Endothelial cell of umbilical vein (primary cell): ENCODE measurements at regions not wholly inside any gene's neighbourhood (a gene's known extent, or its start where the extent isn't known, plus 50 kb on each side); places are given as distances from the start of the nearest gene placed in this dataset.
A peak's percentile ranks its signal among the peaks of the same experiment; 100 is the strongest.

ENCODE experiments used
- BruUV-seq: library from RNA; stranded (reverse); fragments of 400-500 nt; replicated peaks from 2 replicates; lab custom pipeline; 2021; lab: Mats Ljungman, UMichigan
- CTCF ChIA-PET: fragments of 300-600, 350-600 bp; sonication (Branson Sonifier 250); formaldehyde crosslinking; loops from one replicate; lab custom pipeline; 2021; ENCODE audit warnings: antibody characterized with exemption, inconsistent platforms; lab: Charles Lee
- POLR2A ChIA-PET: fragments of 300-600, 350-600 bp; sonication (Branson Sonifier 250); formaldehyde crosslinking; loops from one replicate; lab custom pipeline; 2021; ENCODE audit warnings: antibody characterized with exemption, inconsistent platforms; lab: Charles Lee
- DNase-seq: peaks from one replicate; pipeline ENCODE4 v3.0.0-alpha.2; 2011; ENCODE audit warnings: low read depth, low spot score
- FAIRE-seq: peaks from 2 replicates; lab custom pipeline; 2011; peaks lifted over from hg19 to GRCh38; lab: Jason Lieb, UNC
- H2AFZ ChIP-seq: 2 replicates; pipeline ENCODE4 v1.6.0; 2012; ENCODE audit warnings: low read depth, low read length, control low read depth, inconsistent platforms
- H3K27ac ChIP-seq: 2 replicates; pipeline ENCODE4 v1.5.1; 2011; ENCODE audit warnings: low read depth, mild to moderate bottlenecking, control low read depth, low read length, moderate library complexity; ENCODE audit not compliant: insufficient read depth
- H3K27me3 ChIP-seq, 2 experiments: 2 replicates each; pipeline versions ENCODE4 v1.6.0 to v1.6.1; 2011; ENCODE audit warnings: low read length in 2 of 2, mixed read lengths in 1 of 2; ENCODE audit not compliant: control insufficient read depth in 2 of 2, insufficient read depth in 2 of 2
- H3K36me3 ChIP-seq, 2 experiments: 2 replicates in 1 of 2; 3 replicates in 1 of 2; pipeline ENCODE4 v1.5.1; 2011; ENCODE audit warnings: low read length in 2 of 2, mild to moderate bottlenecking in 1 of 2, moderate library complexity in 1 of 2; ENCODE audit not compliant: control insufficient read depth in 2 of 2, insufficient read depth in 2 of 2; ENCODE audit errors: extremely low read depth in 1 of 2
- H3K4me1 ChIP-seq: 3 replicates; pipeline ENCODE4 v1.5.1; 2011; ENCODE audit warnings: mild to moderate bottlenecking, low read length; ENCODE audit not compliant: control insufficient read depth, insufficient read depth; ENCODE audit errors: extremely low read depth
- H3K4me2 ChIP-seq: 2 replicates; pipeline ENCODE4 v1.6.1; 2011; ENCODE audit warnings: low read length, control low read depth, mixed read lengths; ENCODE audit not compliant: insufficient read depth
- H3K4me3 ChIP-seq, 3 experiments: fragments of 200-600 bp in 1 of 3; sonication (generic), shearing (Covaris generic) in 1 of 3; replicated peaks in 1 of 3; 2 replicates each; pipeline ENCODE4 v1.5.1; 2011 to 2016; ENCODE audit warnings: control low read depth in 3 of 3, low read length in 3 of 3, mild to moderate bottlenecking in 2 of 3, inconsistent platforms in 1 of 3, low read depth in 1 of 3, moderate library complexity in 1 of 3; ENCODE audit not compliant: insufficient read depth in 1 of 3
- H3K79me2 ChIP-seq: 2 replicates; pipeline ENCODE4 v1.6.0; 2012; ENCODE audit warnings: low read length, inconsistent platforms; ENCODE audit not compliant: control insufficient read depth, insufficient read depth
- H3K9ac ChIP-seq: replicated peaks from 2 replicates; pipeline ENCODE3; 2011; ENCODE audit warnings: low read length, control low read depth; ENCODE audit not compliant: insufficient read depth; ENCODE audit errors: extremely low read depth
- H3K9me1 ChIP-seq: replicated peaks from 3 replicates; pipeline ENCODE4 v1.6.0; 2011; ENCODE audit warnings: mild to moderate bottlenecking, low read length; ENCODE audit not compliant: control insufficient read depth, insufficient read depth; ENCODE audit errors: extremely low read depth
- H3K9me3 ChIP-seq: replicated peaks from 2 replicates; pipeline ENCODE4 v1.5.1; 2012; ENCODE audit warnings: low read length, inconsistent platforms; ENCODE audit not compliant: control insufficient read depth, insufficient read depth
- H4K20me1 ChIP-seq: replicated peaks from 2 replicates; pipeline ENCODE3; 2011; ENCODE audit warnings: mild to moderate bottlenecking, low read length; ENCODE audit not compliant: control insufficient read depth, insufficient read depth; ENCODE audit errors: extremely low read depth
- CTCF ChIP-seq, 2 donors: IDR thresholded peaks; 1 replicate in 1 of 2; 2 replicates in 1 of 2; pipeline ENCODE4 v1.5.1; 2011; ENCODE audit warnings: low read length in 2 of 2, mild to moderate bottlenecking in 2 of 2, moderate library complexity in 2 of 2, control low read depth in 1 of 2, inconsistent platforms in 1 of 2, low read depth in 1 of 2; ENCODE audit not compliant: insufficient read depth in 1 of 2; ENCODE audit errors: extremely low read depth in 1 of 2
- EZH2 ChIP-seq: IDR thresholded peaks from 2 replicates; pipeline ENCODE4 v1.6.1; 2012; ENCODE audit warnings: borderline replicate concordance, low read depth, mild to moderate bottlenecking, moderate library complexity, low read length, inconsistent platforms; ENCODE audit not compliant: severe bottlenecking
- FOS ChIP-seq: IDR thresholded peaks from 2 replicates; pipeline ENCODE4 v1.6.1; 2011; ENCODE audit warnings: mild to moderate bottlenecking, low read length, moderate library complexity, borderline replicate concordance; ENCODE audit not compliant: insufficient read depth
- GATA2 ChIP-seq: IDR thresholded peaks from 2 replicates; pipeline ENCODE4 v1.7.0; 2011; ENCODE audit warnings: low read depth, mild to moderate bottlenecking, moderate library complexity, mixed read lengths, low read length; ENCODE audit not compliant: insufficient read length, insufficient read depth
- JUN ChIP-seq: IDR thresholded peaks from 2 replicates; pipeline ENCODE4 v1.6.1; 2011; ENCODE audit warnings: borderline replicate concordance, low read depth; ENCODE audit not compliant: insufficient read length, insufficient read depth
- MAX ChIP-seq: IDR thresholded peaks from 2 replicates; pipeline ENCODE4 v1.6.1; 2011; ENCODE audit not compliant: insufficient read depth, insufficient read length
- MYC ChIP-seq: IDR thresholded peaks from one replicate; pipeline ENCODE4 v1.6.1; 2011; ENCODE audit warnings: mild to moderate bottlenecking, low read depth, low read length
- POLR2A ChIP-seq: IDR thresholded peaks from 2 replicates; pipeline ENCODE4 v1.6.1; 2012; ENCODE audit warnings: low read depth, mild to moderate bottlenecking, control low read depth, low read length
- POLR2AphosphoS5 ChIP-seq: IDR thresholded peaks from 2 replicates; pipeline ENCODE4 v1.6.1; 2012; ENCODE audit warnings: low read depth, mild to moderate bottlenecking, control low read depth, low read length, moderate library complexity; ENCODE audit not compliant: insufficient read depth
- dilution Hi-C: fragments of 300-500 bp; cut with MboI; formaldehyde crosslinking; loops from one replicate; pipeline ENCODE4 v1.15.0; 2019; ENCODE audit warnings: low sequenced_read_pairs; ENCODE audit not compliant: extremely low pct_ligation_motif_present
- intact Hi-C: fragments of 100-400 bp; cut with micrococcal nuclease; formaldehyde crosslinking; loops from one replicate; pipeline ENCODE4 v1.10.0; 2022

- TF ChIP-seq FOS, result no peak
- no peak for TF ChIP-seq CTCF (IDR thresholded peaks at IDR 0.05; ENCODE audit: extremely low read depth in 1 of 2, insufficient read depth in 1 of 2, low read depth in 1 of 2, low read length in 2 of 2)
- no peak for TF ChIP-seq MYC
- TF ChIP-seq POLR2AphosphoS5, result no peak
- no peak for TF ChIP-seq JUN
- no peak for TF ChIP-seq MAX
- no peak for TF ChIP-seq POLR2A
- TF ChIP-seq EZH2, result no peak
- no peak for TF ChIP-seq GATA2
- intact Hi-C loops, result no loop called here
- no peaks in the 10 kb centered on the region for H3K9me1 ChIP-seq
- H3K79me2 ChIP-seq, result no peaks in the 10 kb centered on the region
- ChIA-PET CTCF (interaction anchor here (1.0 to 2.4 kb wide), 9 partner anchors 13 to 715 kb away, joined by 3 to 14 read pairs (median 3); no protein-coding TSS in a partner anchor), POLR2A (no interaction called here)
- dilution Hi-C loops, result no loop called here
- no TSS peak for BruUV-seq
- no peak for DNase-seq
- no peak overlapping the region for H3K4me2 ChIP-seq
- no peak overlapping the region for H3K27ac ChIP-seq
- no peaks in the 10 kb centered on the region for H3K9me3 ChIP-seq
- no peaks in the 10 kb centered on the region for H3K36me3 ChIP-seq
- H4K20me1 ChIP-seq, result no peaks in the 10 kb centered on the region
- no peaks in the 10 kb centered on the region for H3K27me3 ChIP-seq
- FAIRE-seq, result no peak
- H3K9ac ChIP-seq, result no peak overlapping the region
- H3K4me3 ChIP-seq, result no peak overlapping the region
- H2AFZ ChIP-seq, result peak overlapping the region; percentile 4
- no peaks in the 10 kb centered on the region for H3K4me1 ChIP-seq
Measured at GRCh38 chr12:60119327-60119726, 523.5 kb downstream of the SLC16A7 start.
